NCI-H446 treated with DMSO at 0.1 percent for 48 hours (cell line): ENCODE measurements at regions not wholly inside any gene's neighbourhood (a gene's known extent, or its start where the extent isn't known, plus 50 kb on each side); places are given as distances from the start of the nearest gene placed in this dataset.

Experiments
- DNase-seq: peaks from one replicate; lab custom pipeline; 2025; lab: John Stamatoyannopoulos, UW

- DNase-seq = peak; percentile 2
Measured at GRCh38 chr10:46228563-46229071, 58.2 kb upstream of the ANTXRL start.

GRCh38 chr10:46229144-46229563 lies 57.6 kb upstream of the ANTXRL start:
- no peak for DNase-seq

GRCh38 chr10:46230615-46231014 lies 56.2 kb upstream of the ANTXRL start:
- DNase-seq = no peak

- no peak for DNase-seq
Measured at GRCh38 chr10:46231087-46231486, 55.7 kb upstream of the ANTXRL start.

GRCh38 chr10:46232084-46232483 lies 54.7 kb upstream of the ANTXRL start:
- DNase-seq = no peak

- DNase-seq = no peak
Measured at GRCh38 chr10:46232666-46233065, 54.1 kb upstream of the ANTXRL start.

GRCh38 chr10:46233181-46233580 lies 53.6 kb upstream of the ANTXRL start:
- no peak for DNase-seq

GRCh38 chr10:46234026-46234425 lies 52.8 kb upstream of the ANTXRL start:
- no peak for DNase-seq

- DNase-seq = no peak
Measured at GRCh38 chr10:46234431-46235060, 52.3 kb upstream of the ANTXRL start.

- DNase-seq = no peak
Measured at GRCh38 chr10:46235705-46236545, 50.9 kb upstream of the ANTXRL start.

- DNase-seq = no peak
Measured at GRCh38 chr10:46236546-46236887, 50.3 kb upstream of the ANTXRL start.

GRCh38 chr10:46236941-46237681 lies 49.7 kb upstream of the ANTXRL start:
- no peak for DNase-seq
